K562 (cell line): ENCODE measurements at regions not wholly inside any gene's neighbourhood (a gene's known extent, or its start where the extent isn't known, plus 50 kb on each side); places are given as distances from the start of the nearest gene placed in this dataset.

Experiments used
- ATAC-seq: fragments of 200-7000 bp; cut with Tn5 transposase; 3 replicates; pipeline ENCODE4 v1.9.1; 2020; ENCODE audit warnings: moderate library complexity
- BruUV-seq: library from RNA; stranded (reverse); fragments of 400-500 nt; replicated peaks from 2 replicates; lab custom pipeline; 2021; lab: Mats Ljungman, UMichigan
- CTCF ChIA-PET: fragments of 300-600 bp; formaldehyde crosslinking; extraction: SDS; loops from one replicate; lab custom pipeline; 2021; ENCODE audit warnings: low intra/inter-chr PET ratio; lab: Yijun Ruan, JAX
- POLR2A ChIA-PET: fragments of 300-600, 350-650 bp; sonication (Branson Sonifier 250); formaldehyde crosslinking; extraction: SDS; loops from one replicate; lab custom pipeline; 2021; ENCODE audit warnings: antibody characterized with exemption, inconsistent platforms; lab: Yijun Ruan, JAX
- DNase-seq, 4 experiments: peaks; one replicate each; pipeline versions ENCODE4 v3.0.0 to v3.0.0-alpha.2; 2011 to 2018; ENCODE audit warnings: low spot score in 3 of 4, mixed read lengths in 3 of 4; ENCODE audit errors: extremely low read depth in 1 of 4
- FAIRE-seq: peaks from 2 replicates; lab custom pipeline; 2011; peaks lifted over from hg19 to GRCh38; lab: Jason Lieb, UNC
- H2AFZ ChIP-seq: 2 replicates; pipeline ENCODE4 v1.6.0; 2011; ENCODE audit warnings: low read depth, low read length, control low read depth, inconsistent platforms
- H3K27ac ChIP-seq: fragments of 200-600 bp; 3 replicates; pipeline ENCODE4 v1.8.0; 2011; ENCODE audit warnings: low read depth, mild to moderate bottlenecking, control low read depth, inconsistent platforms, low read length, moderate library complexity, mixed read lengths; ENCODE audit errors: extremely low read depth
- H3K27me3 ChIP-seq, 2 experiments: fragments of 300-600 bp in 1 of 2; 2 replicates in 1 of 2; 3 replicates in 1 of 2; pipeline versions ENCODE4 v1.6.0 to v1.8.0; 2011; ENCODE audit warnings: inconsistent platforms in 2 of 2, low read length in 2 of 2, mild to moderate bottlenecking in 1 of 2, mixed read lengths in 1 of 2, moderate library complexity in 1 of 2; ENCODE audit not compliant: control insufficient read depth in 2 of 2, insufficient read depth in 2 of 2
- H3K36me3 ChIP-seq: fragments of 300-600 bp; 3 replicates; pipeline ENCODE4 v1.8.0; 2011; ENCODE audit warnings: mild to moderate bottlenecking, low read length, inconsistent platforms; ENCODE audit not compliant: control insufficient read depth, insufficient read depth
- H3K4me1 ChIP-seq, 2 experiments: fragments of 200-600 bp in 1 of 2; replicated peaks in 1 of 2; 2 replicates in 1 of 2; 3 replicates in 1 of 2; pipeline versions ENCODE4 v1.5.1 to v1.8.0; 2011; ENCODE audit warnings: inconsistent platforms in 2 of 2, low read length in 2 of 2, mild to moderate bottlenecking in 1 of 2, mixed read lengths in 1 of 2, moderate library complexity in 1 of 2; ENCODE audit not compliant: control insufficient read depth in 2 of 2, insufficient read depth in 2 of 2
- H3K4me2 ChIP-seq: 2 replicates; pipeline ENCODE4 v1.6.1; 2011; ENCODE audit warnings: low read length, control low read depth, inconsistent platforms, mixed read lengths; ENCODE audit not compliant: insufficient read depth
- H3K4me3 ChIP-seq: fragments of 200-600 bp; sonication (generic), shearing (Covaris generic); 2 replicates; pipeline ENCODE4 v1.5.1; 2016; ENCODE audit warnings: control low read depth, inconsistent platforms
- H3K79me2 ChIP-seq: fragments of 200-600 bp; 3 replicates; pipeline ENCODE4 v1.8.0; 2011; ENCODE audit warnings: low read length, inconsistent platforms; ENCODE audit not compliant: control insufficient read depth, insufficient read depth
- H3K9ac ChIP-seq, 2 experiments: 2 replicates each; pipeline versions ENCODE4 v1.6.0 to v1.6.1; 2011; ENCODE audit warnings: low read depth in 2 of 2, low read length in 2 of 2, control low read depth in 1 of 2, inconsistent platforms in 1 of 2, mild to moderate bottlenecking in 1 of 2, mixed read lengths in 1 of 2; ENCODE audit not compliant: insufficient read depth in 1 of 2
- H3K9me1 ChIP-seq: one replicate; pipeline ENCODE4 v1.6.0; 2011; ENCODE audit warnings: inconsistent platforms, mild to moderate bottlenecking, low read length, moderate library complexity; ENCODE audit not compliant: control insufficient read depth, insufficient read depth
- H3K9me3 ChIP-seq: replicated peaks from 2 replicates; pipeline ENCODE4 v1.5.1; 2011; ENCODE audit warnings: low read depth, low read length, inconsistent platforms; ENCODE audit not compliant: control insufficient read depth, insufficient read depth
- H4K20me1 ChIP-seq: replicated peaks from 2 replicates; pipeline ENCODE4 v1.6.1; 2011; ENCODE audit warnings: low read length, inconsistent platforms, mixed read lengths; ENCODE audit not compliant: control insufficient read depth, insufficient read depth
- EP300 ChIP-seq: IDR thresholded peaks from 2 replicates; pipeline ENCODE4 v1.6.1; 2012; ENCODE audit warnings: low read length, improper control_type of control experiment
- EZH2 ChIP-seq: IDR thresholded peaks from 2 replicates; pipeline ENCODE4 v1.6.1; 2012; ENCODE audit warnings: low read depth, mild to moderate bottlenecking, inconsistent platforms, low read length, borderline replicate concordance
- FOXJ2 ChIP-seq: fragments of 200-800 bp; sonication (Bioruptor generic); IDR thresholded peaks from 2 replicates; pipeline ENCODE4 v1.6.1; 2016; ENCODE audit warnings: missing genetic modification characterization, missing compliant biosample characterization
- FOXJ3 ChIP-seq: sonication (generic); formaldehyde crosslinking; IDR thresholded peaks from 2 replicates; pipeline ENCODE4 v1.4.0; 2020; ENCODE audit warnings: mild to moderate bottlenecking, missing genetic modification reagents
- NFE2 ChIP-seq: IDR thresholded peaks from 2 replicates; pipeline ENCODE4 v1.6.1; 2014; ENCODE audit warnings: antibody characterized with exemption, low read depth
- NR1H2 ChIP-seq: sonication (generic); formaldehyde crosslinking; IDR thresholded peaks from 2 replicates; pipeline ENCODE4 v1.4.0; 2020; ENCODE audit warnings: mild to moderate bottlenecking, missing genetic modification reagents
- PTBP1 ChIP-seq: fragments of 200-400 bp; formaldehyde crosslinking; IDR thresholded peaks from 2 replicates; pipeline ENCODE4 v1.6.1; 2017; ENCODE audit warnings: low read depth, low read length
- RAD51 ChIP-seq: fragments of 450-650 bp; IDR thresholded peaks from 2 replicates; pipeline ENCODE4 v1.7.1; 2016; ENCODE audit warnings: low read depth, mild to moderate bottlenecking, borderline replicate concordance
- RBM34 ChIP-seq: fragments of 200-400 bp; formaldehyde crosslinking; IDR thresholded peaks from 2 replicates; pipeline ENCODE4 v1.6.1; 2018; ENCODE audit warnings: low read length, borderline replicate concordance; ENCODE audit not compliant: insufficient read depth
- SRF ChIP-seq, 2 experiments: fragments of 250-450, 450-650 bp in 1 of 2; sonication (Bioruptor Pico) in 1 of 2; sonication (generic) in 1 of 2; formaldehyde crosslinking; IDR thresholded peaks; 2 replicates each; pipeline versions ENCODE4 v1.5.0 to v1.5.1; 2020 to 2022; ENCODE audit warnings: mild to moderate bottlenecking in 1 of 2, missing genetic modification reagents in 1 of 2
- ZBTB1 ChIP-seq: sonication (generic); formaldehyde crosslinking; IDR thresholded peaks from 2 replicates; pipeline ENCODE4 v1.8.1; 2023; ENCODE audit warnings: missing genetic modification reagents, low read depth, mild to moderate bottlenecking, borderline replicate concordance
- ZBTB8A ChIP-seq: fragments of 450-650 bp; IDR thresholded peaks from 2 replicates; pipeline ENCODE4 v1.6.1; 2018; ENCODE audit warnings: mild to moderate bottlenecking, moderate library complexity; ENCODE audit not compliant: partially characterized antibody
- ZNF699 ChIP-seq: fragments of 250-450 bp; sonication (Bioruptor Pico); IDR thresholded peaks from 2 replicates; pipeline ENCODE4 v1.8.0; 2021; ENCODE audit warnings: mild to moderate bottlenecking, moderate library complexity; ENCODE audit not compliant: insufficient replicate concordance
- ZNF780A ChIP-seq: fragments of 250-450 bp; sonication (Bioruptor Pico); IDR thresholded peaks from 2 replicates; pipeline ENCODE4 v1.5.0; 2021; ENCODE audit warnings: mild to moderate bottlenecking
- WGBS: fragments of 100-300 bp; shearing (Covaris generic); methylation state at CpG from one replicate; pipeline ENCODE4 v1.1.6; 2016; ENCODE audit warnings: low coverage, mixed read lengths; ENCODE audit not compliant: insufficient coverage; ENCODE audit errors: missing lambda C conversion rate; 5-methylcytosine and 5-hydroxymethylcytosine counted together
- in situ Hi-C: fragments of 300-500 bp; cut with MboI; formaldehyde crosslinking; loops from 4 replicates; pipeline ENCODE4 v1.15.0; 2018; ENCODE audit warnings: inconsistent platforms, mixed read lengths
- intact Hi-C: fragments of 100-400 bp; cut with micrococcal nuclease; formaldehyde crosslinking; loops from 2 replicates; pipeline ENCODE4 v1.14.2; 2022
- TF ChIP-seq, protein P1 (sequence below): fragments of 250-450 bp; sonication (Bioruptor Pico); IDR thresholded peaks from 2 replicates; pipeline ENCODE4 v1.4.0; 2020
- TF ChIP-seq, protein P2 (sequence below): fragments of 450-650 bp; formaldehyde crosslinking; IDR thresholded peaks from 2 replicates; pipeline ENCODE4 v1.4.0; 2020; ENCODE audit warnings: mild to moderate bottlenecking
- TF ChIP-seq, protein P3 (sequence below): fragments of 450-650 bp; formaldehyde crosslinking; IDR thresholded peaks from 2 replicates; pipeline ENCODE4 v1.4.0; 2022; ENCODE audit warnings: missing genetic modification characterization

DNA sequence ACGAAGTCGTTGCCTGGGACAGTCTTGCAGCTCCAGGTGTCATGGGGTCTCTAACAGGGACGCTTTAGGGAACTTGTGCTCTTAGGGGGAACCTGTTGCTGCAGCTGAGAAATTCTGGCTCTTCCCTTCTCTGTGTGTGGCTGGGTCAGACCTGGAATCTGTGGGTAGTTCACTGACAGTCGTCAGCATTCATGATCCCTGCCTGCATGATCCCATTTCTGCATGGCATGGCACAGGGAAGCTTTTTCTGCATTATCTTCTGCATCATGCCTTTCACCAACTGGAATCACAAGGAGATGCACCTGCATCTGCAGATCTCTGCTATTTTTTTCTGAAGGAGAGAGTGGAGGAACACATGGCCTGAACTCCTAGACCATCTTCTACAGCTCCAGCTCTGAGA, 85.6 kb downstream of the SOX9 start:
- Histone ChIP-seq H3K27ac (no peak overlapping the region), H3K4me3 (no peak overlapping the region), H4K20me1 (no peaks in the 10 kb centered on the region), H3K27me3 (no peaks in the 10 kb centered on the region), H3K36me3 (no peaks in the 10 kb centered on the region), H3K9me1 (no peaks in the 10 kb centered on the region), H3K9me3 (no peaks in the 10 kb centered on the region), H3K4me2 (no peak overlapping the region), H3K9ac (no peak overlapping the region), H3K79me2 (no peaks in the 10 kb centered on the region), H3K4me1 (no peaks in the 10 kb centered on the region), H2AFZ (no peak overlapping the region)
- ChIA-PET POLR2A (interaction anchor here (0.6 kb wide), 1 partner anchor 362 kb away, joined by 3 read pairs; no protein-coding TSS in a partner anchor), CTCF (no interaction called here)
- BruUV-seq = no TSS peak
- FAIRE-seq = no peak
- 3% methylated on average over 4 of the region's 4 CpGs for WGBS
- no peak for ATAC-seq
- DNase-seq = no peak
- in situ Hi-C loops = no loop called here
- intact Hi-C loops = no loop called here
- TF ChIP-seq ZBTB8A (no peak), NFE2 (no peak), EZH2 (no peak), SRF (CRISPR knock-in tag; IDR thresholded peaks at IDR 0.05) (no peak), ZBTB1 (no peak), RBM34 (no peak), ZNF699 (CRISPR knock-in tag) (no peak), PTBP1 (no peak), NR1H2 (no peak), FOXJ3 (CRISPR knock-in tag) (no peak), ZNF780A (CRISPR knock-in tag) (no peak), FOXJ2 (tag) (no peak), EP300 (no peak), RAD51 (no peak)
- TF ChIP-seq, protein P1, sequence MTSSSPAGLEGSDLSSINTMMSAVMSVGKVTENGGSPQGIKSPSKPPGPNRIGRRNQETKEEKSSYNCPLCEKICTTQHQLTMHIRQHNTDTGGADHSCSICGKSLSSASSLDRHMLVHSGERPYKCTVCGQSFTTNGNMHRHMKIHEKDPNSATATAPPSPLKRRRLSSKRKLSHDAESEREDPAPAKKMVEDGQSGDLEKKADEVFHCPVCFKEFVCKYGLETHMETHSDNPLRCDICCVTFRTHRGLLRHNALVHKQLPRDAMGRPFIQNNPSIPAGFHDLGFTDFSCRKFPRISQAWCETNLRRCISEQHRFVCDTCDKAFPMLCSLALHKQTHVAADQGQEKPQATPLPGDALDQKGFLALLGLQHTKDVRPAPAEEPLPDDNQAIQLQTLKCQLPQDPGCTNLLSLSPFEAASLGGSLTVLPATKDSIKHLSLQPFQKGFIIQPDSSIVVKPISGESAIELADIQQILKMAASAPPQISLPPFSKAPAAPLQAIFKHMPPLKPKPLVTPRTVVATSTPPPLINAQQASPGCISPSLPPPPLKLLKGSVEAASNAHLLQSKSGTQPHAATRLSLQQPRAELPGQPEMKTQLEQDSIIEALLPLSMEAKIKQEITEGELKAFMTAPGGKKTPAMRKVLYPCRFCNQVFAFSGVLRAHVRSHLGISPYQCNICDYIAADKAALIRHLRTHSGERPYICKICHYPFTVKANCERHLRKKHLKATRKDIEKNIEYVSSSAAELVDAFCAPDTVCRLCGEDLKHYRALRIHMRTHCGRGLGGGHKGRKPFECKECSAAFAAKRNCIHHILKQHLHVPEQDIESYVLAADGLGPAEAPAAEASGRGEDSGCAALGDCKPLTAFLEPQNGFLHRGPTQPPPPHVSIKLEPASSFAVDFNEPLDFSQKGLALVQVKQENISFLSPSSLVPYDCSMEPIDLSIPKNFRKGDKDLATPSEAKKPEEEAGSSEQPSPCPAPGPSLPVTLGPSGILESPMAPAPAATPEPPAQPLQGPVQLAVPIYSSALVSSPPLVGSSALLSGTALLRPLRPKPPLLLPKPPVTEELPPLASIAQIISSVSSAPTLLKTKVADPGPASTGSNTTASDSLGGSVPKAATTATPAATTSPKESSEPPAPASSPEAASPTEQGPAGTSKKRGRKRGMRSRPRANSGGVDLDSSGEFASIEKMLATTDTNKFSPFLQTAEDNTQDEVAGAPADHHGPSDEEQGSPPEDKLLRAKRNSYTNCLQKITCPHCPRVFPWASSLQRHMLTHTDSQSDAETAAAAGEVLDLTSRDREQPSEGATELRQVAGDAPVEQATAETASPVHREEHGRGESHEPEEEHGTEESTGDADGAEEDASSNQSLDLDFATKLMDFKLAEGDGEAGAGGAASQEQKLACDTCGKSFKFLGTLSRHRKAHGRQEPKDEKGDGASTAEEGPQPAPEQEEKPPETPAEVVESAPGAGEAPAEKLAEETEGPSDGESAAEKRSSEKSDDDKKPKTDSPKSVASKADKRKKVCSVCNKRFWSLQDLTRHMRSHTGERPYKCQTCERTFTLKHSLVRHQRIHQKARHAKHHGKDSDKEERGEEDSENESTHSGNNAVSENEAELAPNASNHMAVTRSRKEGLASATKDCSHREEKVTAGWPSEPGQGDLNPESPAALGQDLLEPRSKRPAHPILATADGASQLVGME (CRISPR knock-in tag) = no peak
- TF ChIP-seq, protein P2, sequence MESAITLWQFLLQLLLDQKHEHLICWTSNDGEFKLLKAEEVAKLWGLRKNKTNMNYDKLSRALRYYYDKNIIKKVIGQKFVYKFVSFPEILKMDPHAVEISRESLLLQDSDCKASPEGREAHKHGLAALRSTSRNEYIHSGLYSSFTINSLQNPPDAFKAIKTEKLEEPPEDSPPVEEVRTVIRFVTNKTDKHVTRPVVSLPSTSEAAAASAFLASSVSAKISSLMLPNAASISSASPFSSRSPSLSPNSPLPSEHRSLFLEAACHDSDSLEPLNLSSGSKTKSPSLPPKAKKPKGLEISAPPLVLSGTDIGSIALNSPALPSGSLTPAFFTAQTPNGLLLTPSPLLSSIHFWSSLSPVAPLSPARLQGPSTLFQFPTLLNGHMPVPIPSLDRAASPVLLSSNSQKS = no peak
- TF ChIP-seq, protein P3, sequence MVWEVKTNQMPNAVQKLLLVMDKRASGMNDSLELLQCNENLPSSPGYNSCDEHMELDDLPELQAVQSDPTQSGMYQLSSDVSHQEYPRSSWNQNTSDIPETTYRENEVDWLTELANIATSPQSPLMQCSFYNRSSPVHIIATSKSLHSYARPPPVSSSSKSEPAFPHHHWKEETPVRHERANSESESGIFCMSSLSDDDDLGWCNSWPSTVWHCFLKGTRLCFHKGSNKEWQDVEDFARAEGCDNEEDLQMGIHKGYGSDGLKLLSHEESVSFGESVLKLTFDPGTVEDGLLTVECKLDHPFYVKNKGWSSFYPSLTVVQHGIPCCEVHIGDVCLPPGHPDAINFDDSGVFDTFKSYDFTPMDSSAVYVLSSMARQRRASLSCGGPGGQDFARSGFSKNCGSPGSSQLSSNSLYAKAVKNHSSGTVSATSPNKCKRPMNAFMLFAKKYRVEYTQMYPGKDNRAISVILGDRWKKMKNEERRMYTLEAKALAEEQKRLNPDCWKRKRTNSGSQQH = no peak
